ENCODE measurements at regions not wholly inside any gene's neighbourhood (a gene's known extent, or its start where the extent isn't known, plus 50 kb on each side); places are given as distances from the start of the nearest gene placed in this dataset.
"Not testable (repeated sequence)": the region's sequence is repeated elsewhere in the genome, so short reads cannot be mapped to it uniquely, and the experiment has no call there.

- not testable (repeated sequence) for TF ChIP-seq ISL1 (CRISPR knock-in tag; IDR thresholded peaks at IDR 0.05); ZNF8 (CRISPR knock-in tag; IDR thresholded peaks at IDR 0.05); ARNTL (CRISPR knock-in tag; IDR thresholded peaks at IDR 0.05; ENCODE audit: borderline replicate concordance, low read depth); RARB (CRISPR knock-in tag; IDR thresholded peaks at IDR 0.05); CSDC2 (CRISPR knock-in tag; IDR thresholded peaks at IDR 0.05)
Observed at GRCh38 chr2:147139732-147140131, 705.1 kb upstream of the ACVR2A start.
